K562 (cell line): ENCODE measurements at regions not wholly inside any gene's neighbourhood (a gene's known extent, or its start where the extent isn't known, plus 50 kb on each side); places are given as distances from the start of the nearest gene placed in this dataset.

ENCODE experiments used
- ATAC-seq: fragments of 200-7000 bp; cut with Tn5 transposase; 3 replicates; pipeline ENCODE4 v1.9.1; 2020; ENCODE audit warnings: moderate library complexity
- BruUV-seq: library from RNA; stranded (reverse); fragments of 400-500 nt; replicated peaks from 2 replicates; lab custom pipeline; 2021; lab: Mats Ljungman, UMichigan
- CTCF ChIA-PET: fragments of 300-600 bp; formaldehyde crosslinking; extraction: SDS; loops from one replicate; lab custom pipeline; 2021; ENCODE audit warnings: low intra/inter-chr PET ratio; lab: Yijun Ruan, JAX
- POLR2A ChIA-PET: fragments of 300-600, 350-650 bp; sonication (Branson Sonifier 250); formaldehyde crosslinking; extraction: SDS; loops from one replicate; lab custom pipeline; 2021; ENCODE audit warnings: antibody characterized with exemption, inconsistent platforms; lab: Yijun Ruan, JAX
- DNase-seq, 4 experiments: peaks; one replicate each; pipeline versions ENCODE4 v3.0.0 to v3.0.0-alpha.2; 2011 to 2018; ENCODE audit warnings: low spot score in 3 of 4, mixed read lengths in 3 of 4; ENCODE audit errors: extremely low read depth in 1 of 4
- FAIRE-seq: peaks from 2 replicates; lab custom pipeline; 2011; peaks lifted over from hg19 to GRCh38; lab: Jason Lieb, UNC
- H2AFZ ChIP-seq: 2 replicates; pipeline ENCODE4 v1.6.0; 2011; ENCODE audit warnings: low read depth, low read length, control low read depth, inconsistent platforms
- H3K27ac ChIP-seq: fragments of 200-600 bp; 3 replicates; pipeline ENCODE4 v1.8.0; 2011; ENCODE audit warnings: low read depth, mild to moderate bottlenecking, control low read depth, inconsistent platforms, low read length, moderate library complexity, mixed read lengths; ENCODE audit errors: extremely low read depth
- H3K27me3 ChIP-seq, 2 experiments: fragments of 300-600 bp in 1 of 2; 2 replicates in 1 of 2; 3 replicates in 1 of 2; pipeline versions ENCODE4 v1.6.0 to v1.8.0; 2011; ENCODE audit warnings: inconsistent platforms in 2 of 2, low read length in 2 of 2, mild to moderate bottlenecking in 1 of 2, mixed read lengths in 1 of 2, moderate library complexity in 1 of 2; ENCODE audit not compliant: control insufficient read depth in 2 of 2, insufficient read depth in 2 of 2
- H3K36me3 ChIP-seq: fragments of 300-600 bp; 3 replicates; pipeline ENCODE4 v1.8.0; 2011; ENCODE audit warnings: mild to moderate bottlenecking, low read length, inconsistent platforms; ENCODE audit not compliant: control insufficient read depth, insufficient read depth
- H3K4me1 ChIP-seq, 2 experiments: fragments of 200-600 bp in 1 of 2; replicated peaks in 1 of 2; 2 replicates in 1 of 2; 3 replicates in 1 of 2; pipeline versions ENCODE4 v1.5.1 to v1.8.0; 2011; ENCODE audit warnings: inconsistent platforms in 2 of 2, low read length in 2 of 2, mild to moderate bottlenecking in 1 of 2, mixed read lengths in 1 of 2, moderate library complexity in 1 of 2; ENCODE audit not compliant: control insufficient read depth in 2 of 2, insufficient read depth in 2 of 2
- H3K4me2 ChIP-seq: 2 replicates; pipeline ENCODE4 v1.6.1; 2011; ENCODE audit warnings: low read length, control low read depth, inconsistent platforms, mixed read lengths; ENCODE audit not compliant: insufficient read depth
- H3K4me3 ChIP-seq: fragments of 200-600 bp; sonication (generic), shearing (Covaris generic); 2 replicates; pipeline ENCODE4 v1.5.1; 2016; ENCODE audit warnings: control low read depth, inconsistent platforms
- H3K79me2 ChIP-seq: fragments of 200-600 bp; 3 replicates; pipeline ENCODE4 v1.8.0; 2011; ENCODE audit warnings: low read length, inconsistent platforms; ENCODE audit not compliant: control insufficient read depth, insufficient read depth
- H3K9ac ChIP-seq, 2 experiments: 2 replicates each; pipeline versions ENCODE4 v1.6.0 to v1.6.1; 2011; ENCODE audit warnings: low read depth in 2 of 2, low read length in 2 of 2, control low read depth in 1 of 2, inconsistent platforms in 1 of 2, mild to moderate bottlenecking in 1 of 2, mixed read lengths in 1 of 2; ENCODE audit not compliant: insufficient read depth in 1 of 2
- H3K9me1 ChIP-seq: one replicate; pipeline ENCODE4 v1.6.0; 2011; ENCODE audit warnings: inconsistent platforms, mild to moderate bottlenecking, low read length, moderate library complexity; ENCODE audit not compliant: control insufficient read depth, insufficient read depth
- H3K9me3 ChIP-seq: replicated peaks from 2 replicates; pipeline ENCODE4 v1.5.1; 2011; ENCODE audit warnings: low read depth, low read length, inconsistent platforms; ENCODE audit not compliant: control insufficient read depth, insufficient read depth
- H4K20me1 ChIP-seq: replicated peaks from 2 replicates; pipeline ENCODE4 v1.6.1; 2011; ENCODE audit warnings: low read length, inconsistent platforms, mixed read lengths; ENCODE audit not compliant: control insufficient read depth, insufficient read depth
- ADNP ChIP-seq: fragments of 200-800 bp; sonication (Bioruptor generic); IDR thresholded peaks from 2 replicates; pipeline ENCODE4 v1.6.1; 2016; ENCODE audit warnings: missing genetic modification characterization, missing compliant biosample characterization
- ATF3 ChIP-seq, 2 experiments: fragments of 450-650 bp in 1 of 2; sonication (generic) in 1 of 2; formaldehyde crosslinking in 1 of 2; IDR thresholded peaks in 1 of 2; conservative IDR thresholded peaks in 1 of 2; 2 replicates each; pipeline versions ENCODE4 v1.6.1 to v1.8.1; 2016 to 2023; ENCODE audit warnings: mild to moderate bottlenecking in 2 of 2, moderate library complexity in 2 of 2, inconsistent platforms in 1 of 2, missing genetic modification reagents in 1 of 2
- BRCA1 ChIP-seq, 2 experiments: fragments of 450-650 bp in 1 of 2; sonication (generic) in 1 of 2; formaldehyde crosslinking in 1 of 2; IDR thresholded peaks; 2 replicates each; pipeline versions ENCODE4 v1.5.0 to v1.6.1; 2017 to 2020; ENCODE audit warnings: mild to moderate bottlenecking in 1 of 2, missing genetic modification reagents in 1 of 2
- CBX1 ChIP-seq: sonication (generic); IDR thresholded peaks from 2 replicates; pipeline ENCODE4 v1.6.1; 2016; ENCODE audit warnings: antibody characterized with exemption, low read depth, mild to moderate bottlenecking
- DIDO1 ChIP-seq: fragments of 450-650 bp; IDR thresholded peaks from 2 replicates; pipeline ENCODE4 v1.6.1; 2016; ENCODE audit warnings: low read depth, missing biosample characterization, missing genetic modification characterization
- FIP1L1 ChIP-seq: fragments of 200-400 bp; formaldehyde crosslinking; IDR thresholded peaks from 2 replicates; pipeline ENCODE4 v1.6.1; 2018; ENCODE audit warnings: mild to moderate bottlenecking, low read depth, low read length; ENCODE audit not compliant: poor library complexity, severe bottlenecking
- FOXP1 ChIP-seq: sonication (generic); formaldehyde crosslinking; IDR thresholded peaks from 2 replicates; pipeline ENCODE4 v1.8.0; 2022; ENCODE audit warnings: mild to moderate bottlenecking, missing genetic modification reagents
- GATA2 ChIP-seq: sonication (generic); formaldehyde crosslinking; IDR thresholded peaks from 2 replicates; pipeline ENCODE4 v1.4.0; 2020; ENCODE audit warnings: mild to moderate bottlenecking, missing genetic modification reagents
- HNRNPL ChIP-seq: fragments of 200-400 bp; formaldehyde crosslinking; IDR thresholded peaks from 2 replicates; pipeline ENCODE4 v1.6.1; 2017; ENCODE audit warnings: low read depth, mild to moderate bottlenecking, low read length
- MAZ ChIP-seq, 2 experiments: fragments of 450-650 bp in 1 of 2; sonication (generic) in 1 of 2; formaldehyde crosslinking; IDR thresholded peaks in 1 of 2; conservative IDR thresholded peaks in 1 of 2; 2 replicates each; pipeline versions ENCODE4 v1.4.0 to v1.5.0; 2020; ENCODE audit warnings: mild to moderate bottlenecking in 1 of 2, missing genetic modification reagents in 1 of 2
- MBD2 ChIP-seq: sonication (generic); IDR thresholded peaks from 2 replicates; pipeline ENCODE4 v1.6.1; 2016; ENCODE audit warnings: low read depth, borderline replicate concordance
- MYBL2 ChIP-seq, 2 experiments: fragments of 450-650 bp in 1 of 2; sonication (generic) in 1 of 2; formaldehyde crosslinking in 1 of 2; IDR thresholded peaks; 2 replicates each; pipeline versions ENCODE4 v1.6.1 to v1.8.1; 2017 to 2022; ENCODE audit warnings: borderline replicate concordance in 1 of 2, inconsistent platforms in 1 of 2, low read depth in 1 of 2, mild to moderate bottlenecking in 1 of 2, missing genetic modification reagents in 1 of 2, moderate library complexity in 1 of 2
- RAD51 ChIP-seq: fragments of 450-650 bp; IDR thresholded peaks from 2 replicates; pipeline ENCODE4 v1.7.1; 2016; ENCODE audit warnings: low read depth, mild to moderate bottlenecking, borderline replicate concordance
- SRSF1 ChIP-seq: fragments of 200-400 bp; formaldehyde crosslinking; IDR thresholded peaks from 2 replicates; pipeline ENCODE4 v1.6.1; 2017; ENCODE audit warnings: mild to moderate bottlenecking, low read depth, low read length, moderate library complexity
- STAT5A ChIP-seq: IDR thresholded peaks from 2 replicates; pipeline ENCODE4 v1.6.1; 2012; ENCODE audit warnings: low read length, inconsistent platforms, borderline replicate concordance
- TFAM ChIP-seq: fragments of 250-450 bp; sonication (Bioruptor Pico); conservative IDR thresholded peaks from 2 replicates; pipeline ENCODE4 v1.5.0; 2021; ENCODE audit warnings: mild to moderate bottlenecking, moderate library complexity
- ZNF239 ChIP-seq: fragments of 250-450 bp; sonication (Bioruptor Pico); IDR thresholded peaks from 2 replicates; pipeline ENCODE4 v1.4.0; 2020; ENCODE audit warnings: mild to moderate bottlenecking
- WGBS: fragments of 100-300 bp; shearing (Covaris generic); methylation state at CpG from one replicate; pipeline ENCODE4 v1.1.6; 2016; ENCODE audit warnings: low coverage, mixed read lengths; ENCODE audit not compliant: insufficient coverage; ENCODE audit errors: missing lambda C conversion rate; 5-methylcytosine and 5-hydroxymethylcytosine counted together
- in situ Hi-C: fragments of 300-500 bp; cut with MboI; formaldehyde crosslinking; loops from 4 replicates; pipeline ENCODE4 v1.15.0; 2018; ENCODE audit warnings: inconsistent platforms, mixed read lengths
- intact Hi-C: fragments of 100-400 bp; cut with micrococcal nuclease; formaldehyde crosslinking; loops from 2 replicates; pipeline ENCODE4 v1.14.2; 2022
- TF ChIP-seq, protein P1 (sequence below): fragments of 450-650 bp; formaldehyde crosslinking; IDR thresholded peaks from 2 replicates; pipeline ENCODE4 v1.4.0; 2022; ENCODE audit warnings: missing genetic modification characterization

DNA sequence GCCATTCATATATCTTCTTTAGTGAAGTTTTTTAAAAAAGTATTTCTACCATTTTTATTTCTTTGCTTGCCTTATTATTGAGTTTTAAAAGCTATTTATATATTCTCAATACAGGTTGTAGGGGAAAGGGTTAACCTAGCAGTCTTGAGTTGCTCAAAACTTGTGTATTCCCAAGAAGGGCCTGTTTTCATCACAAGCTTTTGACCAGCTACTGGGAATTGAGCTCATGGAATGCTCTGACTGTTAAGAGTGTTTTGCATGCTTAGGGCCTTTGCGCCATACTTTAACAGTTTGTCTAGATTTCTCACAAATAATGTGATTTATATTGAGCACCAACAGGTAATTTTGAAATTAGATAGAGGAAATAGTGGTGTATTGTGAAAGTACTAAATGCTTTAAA lies 72.0 kb upstream of the CALCR start:
- H3K79me2 ChIP-seq: no peaks in the 10 kb centered on the region
- H3K36me3 ChIP-seq: no peaks in the 10 kb centered on the region
- FAIRE-seq: no peak
- DNase-seq: no peak
- H3K27ac ChIP-seq: no peak overlapping the region
- no peak overlapping the region for H3K9ac ChIP-seq
- H2AFZ ChIP-seq: no peak overlapping the region
- in situ Hi-C loops: no loop called here
- H3K27me3 ChIP-seq: no peaks in the 10 kb centered on the region
- 76% methylated on average over 1 of the region's 1 CpG for WGBS
- CTCF ChIA-PET: no interaction called here
- no peak overlapping the region for H3K4me2 ChIP-seq
- peaks cover 0 to 2% of the 10 kb centered on the region in 2 experiments; a peak in 1 of 5 replicates for H3K4me1 ChIP-seq
- no peaks in the 10 kb centered on the region for H3K9me3 ChIP-seq
- no peaks in the 10 kb centered on the region for H3K9me1 ChIP-seq
- H3K4me3 ChIP-seq: no peak overlapping the region
- POLR2A ChIA-PET: interaction anchor here (1.2 kb wide), 1 partner anchor 11 kb away, joined by 4 read pairs; no protein-coding TSS in a partner anchor
- no peak for ATAC-seq
- H4K20me1 ChIP-seq: no peaks in the 10 kb centered on the region
- intact Hi-C loops: no loop called here
- TF ChIP-seq, protein P1, sequence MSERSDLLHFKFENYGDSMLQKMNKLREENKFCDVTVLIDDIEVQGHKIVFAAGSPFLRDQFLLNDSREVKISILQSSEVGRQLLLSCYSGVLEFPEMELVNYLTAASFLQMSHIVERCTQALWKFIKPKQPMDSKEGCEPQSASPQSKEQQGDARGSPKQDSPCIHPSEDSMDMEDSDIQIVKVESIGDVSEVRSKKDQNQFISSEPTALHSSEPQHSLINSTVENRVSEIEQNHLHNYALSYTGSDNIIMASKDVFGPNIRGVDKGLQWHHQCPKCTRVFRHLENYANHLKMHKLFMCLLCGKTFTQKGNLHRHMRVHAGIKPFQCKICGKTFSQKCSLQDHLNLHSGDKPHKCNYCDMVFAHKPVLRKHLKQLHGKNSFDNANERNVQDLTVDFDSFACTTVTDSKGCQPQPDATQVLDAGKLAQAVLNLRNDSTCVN: no peak
- no peak for TF ChIP-seq STAT5A
- TF ChIP-seq RAD51: no peak
- no peak for TF ChIP-seq MAZ (CRISPR knock-in tag; conservative IDR thresholded peaks at IDR 0.05 in 1 of 2, IDR thresholded peaks at IDR 0.05 in 1 of 2)
- no peak for TF ChIP-seq FIP1L1
- TF ChIP-seq ADNP (tag): no peak
- no peak for TF ChIP-seq HNRNPL
- TF ChIP-seq MBD2: no peak
- TF ChIP-seq GATA2: no peak
- TF ChIP-seq SRSF1: no peak
- TF ChIP-seq FOXP1 (CRISPR knock-in tag): no peak
- no peak for TF ChIP-seq CBX1
- TF ChIP-seq ZNF239 (CRISPR knock-in tag): no peak
- TF ChIP-seq TFAM (CRISPR knock-in tag): no peak
- TF ChIP-seq ATF3 (IDR thresholded peaks at IDR 0.05): no peak
- no peak for TF ChIP-seq ATF3 (CRISPR knock-in tag; conservative IDR thresholded peaks at IDR 0.05)
- no peak for TF ChIP-seq BRCA1 (IDR thresholded peaks at IDR 0.05)
- TF ChIP-seq BRCA1 (CRISPR knock-in tag; IDR thresholded peaks at IDR 0.05): no peak
- TF ChIP-seq DIDO1 (tag): no peak
- TF ChIP-seq MYBL2 (IDR thresholded peaks at IDR 0.05; ENCODE audit: low read depth): no peak
- no peak for TF ChIP-seq MYBL2 (CRISPR knock-in tag; IDR thresholded peaks at IDR 0.05; ENCODE audit: borderline replicate concordance)
- BruUV-seq: no TSS peak
